Loucy (cell line): ENCODE measurements at regions not wholly inside any gene's neighbourhood (a gene's known extent, or its start where the extent isn't known, plus 50 kb on each side); places are given as distances from the start of the nearest gene placed in this dataset.
A peak's percentile ranks its signal among the peaks of the same experiment; 100 is the strongest.

Source experiments
- H2AFZ ChIP-seq: fragments of 200-600 bp; sonication (generic); 2 replicates; pipeline ENCODE4 v1.6.0; 2016; ENCODE audit warnings: antibody characterized with exemption, mild to moderate bottlenecking, low read length, moderate library complexity
- H3F3A ChIP-seq: fragments of 200-600 bp; 2 replicates; pipeline ENCODE4 v1.6.0; 2016; ENCODE audit warnings: antibody characterized with exemption, low read depth, mild to moderate bottlenecking
- H3K27me3 ChIP-seq: fragments of 200-600 bp; sonication (generic); 2 replicates; pipeline ENCODE4 v1.6.1; 2014; ENCODE audit warnings: low read length, mild to moderate bottlenecking; ENCODE audit not compliant: insufficient read depth, poor library complexity, severe bottlenecking
- H3K36me3 ChIP-seq: fragments of 200-600 bp; sonication (generic); 2 replicates; pipeline ENCODE4 v1.6.1; 2016; ENCODE audit warnings: low read length; ENCODE audit not compliant: insufficient read depth
- H3K4me1 ChIP-seq: fragments of 200-600 bp; sonication (generic); 2 replicates; pipeline ENCODE4 v1.5.1; 2014; ENCODE audit warnings: low read length, mild to moderate bottlenecking; ENCODE audit not compliant: insufficient read depth, poor library complexity, severe bottlenecking
- H3K4me2 ChIP-seq: fragments of 200-600 bp; sonication (generic); 2 replicates; pipeline ENCODE4 v1.6.0; 2014; ENCODE audit warnings: antibody characterized with exemption, low read length, low read depth, mild to moderate bottlenecking; ENCODE audit not compliant: poor library complexity, severe bottlenecking
- H3K4me3 ChIP-seq: fragments of 200-600 bp; sonication (generic); 2 replicates; pipeline ENCODE4 v1.5.1; 2014; ENCODE audit warnings: low read length, mild to moderate bottlenecking, mixed read lengths; ENCODE audit not compliant: poor library complexity, severe bottlenecking
- H3K79me2 ChIP-seq: fragments of 200-600 bp; sonication (generic); 2 replicates; pipeline ENCODE4 v1.6.1; 2014; ENCODE audit warnings: low read length; ENCODE audit not compliant: insufficient read depth
- H3K9ac ChIP-seq: fragments of 200-600 bp; sonication (generic); 2 replicates; pipeline ENCODE4 v1.6.0; 2014; ENCODE audit warnings: mild to moderate bottlenecking, low read depth, low read length, moderate library complexity; ENCODE audit not compliant: poor library complexity, severe bottlenecking
- H3K9me2 ChIP-seq: fragments of 200-600 bp; sonication (generic); replicated peaks from 2 replicates; pipeline ENCODE4 v1.6.1; 2016; ENCODE audit warnings: low read depth, low read length, mixed read lengths
- H3K9me3 ChIP-seq: fragments of 200-600 bp; sonication (generic); 2 replicates; pipeline ENCODE4 v1.6.1; 2014; ENCODE audit warnings: mild to moderate bottlenecking, antibody characterized with exemption, low read length, low read depth; ENCODE audit not compliant: insufficient read depth
- H4K20me1 ChIP-seq: fragments of 200-600 bp; sonication (generic); 2 replicates; pipeline ENCODE4 v1.6.0; 2014; ENCODE audit warnings: antibody characterized with exemption, low read length, mild to moderate bottlenecking; ENCODE audit not compliant: insufficient read depth, poor library complexity, severe bottlenecking
- CTCF ChIP-seq: fragments of 200-600 bp; sonication (generic); conservative IDR thresholded peaks from 2 replicates; pipeline ENCODE4 v1.5.1; 2014; ENCODE audit warnings: mild to moderate bottlenecking, antibody characterized with exemption, low read length
- EZH2phosphoT487 ChIP-seq: fragments of 200-600 bp; IDR thresholded peaks from 2 replicates; pipeline ENCODE4 v1.6.1; 2018; ENCODE audit warnings: antibody characterized with exemption, mild to moderate bottlenecking, moderate library complexity, borderline replicate concordance

- TF ChIP-seq EZH2phosphoT487 (no peak), CTCF (no peak)
- no peak overlapping the region for H2AFZ ChIP-seq
- H3F3A ChIP-seq, result no peaks in the 10 kb centered on the region
- H3K9me2 ChIP-seq, result no peaks in the 10 kb centered on the region
- H3K4me2 ChIP-seq, result no peak overlapping the region
- H3K36me3 ChIP-seq, result no peaks in the 10 kb centered on the region
- no peak overlapping the region for H3K9ac ChIP-seq
- no peaks in the 10 kb centered on the region for H3K9me3 ChIP-seq
- no peaks in the 10 kb centered on the region for H4K20me1 ChIP-seq
- H3K4me3 ChIP-seq, result no peak overlapping the region
- H3K4me1 ChIP-seq, result no peaks in the 10 kb centered on the region
- no peaks in the 10 kb centered on the region for H3K27me3 ChIP-seq
- H3K79me2 ChIP-seq, result no peaks in the 10 kb centered on the region
Measured at GRCh38 chr6:113565306-113565705, 291.8 kb upstream of the MARCKS start.

- Histone ChIP-seq H3K9me2 (no peaks in the 10 kb centered on the region), H4K20me1 (no peaks in the 10 kb centered on the region), H3K4me1 (no peaks in the 10 kb centered on the region), H3F3A (no peaks in the 10 kb centered on the region), H3K4me2 (no peak overlapping the region), H3K9ac (no peak overlapping the region), H3K36me3 (no peaks in the 10 kb centered on the region), H3K9me3 (no peaks in the 10 kb centered on the region), H3K27me3 (no peaks in the 10 kb centered on the region), H3K4me3 (no peak overlapping the region), H2AFZ (no peak overlapping the region), H3K79me2 (no peaks in the 10 kb centered on the region)
- TF ChIP-seq EZH2phosphoT487, result no peak
- no peak for TF ChIP-seq CTCF
Measured at GRCh38 chr6:113570161-113570560, 287.0 kb upstream of the MARCKS start.

GRCh38 chr6:113570641-113571040 is 286.5 kb upstream of the MARCKS start:
- H3F3A ChIP-seq, result no peaks in the 10 kb centered on the region
- no peaks in the 10 kb centered on the region for H3K79me2 ChIP-seq
- H3K36me3 ChIP-seq, result no peaks in the 10 kb centered on the region
- H3K9me3 ChIP-seq, result no peaks in the 10 kb centered on the region
- H3K4me1 ChIP-seq, result no peaks in the 10 kb centered on the region
- TF ChIP-seq EZH2phosphoT487, result no peak
- TF ChIP-seq CTCF, result 0 out of 2 replicates have a peak, but pooled peaks have one; percentile 16
- H3K9ac ChIP-seq, result no peak overlapping the region
- no peak overlapping the region for H2AFZ ChIP-seq
- H3K4me2 ChIP-seq, result no peak overlapping the region
- no peak overlapping the region for H3K4me3 ChIP-seq
- H3K27me3 ChIP-seq, result no peaks in the 10 kb centered on the region
- H3K9me2 ChIP-seq, result no peaks in the 10 kb centered on the region
- no peaks in the 10 kb centered on the region for H4K20me1 ChIP-seq
